ENCODE measurements at regions not wholly inside any gene's neighbourhood (a gene's known extent, or its start where the extent isn't known, plus 50 kb on each side); places are given as distances from the start of the nearest gene placed in this dataset.
"Not testable (repeated sequence)": the region's sequence is repeated elsewhere in the genome, so short reads cannot be mapped to it uniquely, and the experiment has no call there.

DNA sequence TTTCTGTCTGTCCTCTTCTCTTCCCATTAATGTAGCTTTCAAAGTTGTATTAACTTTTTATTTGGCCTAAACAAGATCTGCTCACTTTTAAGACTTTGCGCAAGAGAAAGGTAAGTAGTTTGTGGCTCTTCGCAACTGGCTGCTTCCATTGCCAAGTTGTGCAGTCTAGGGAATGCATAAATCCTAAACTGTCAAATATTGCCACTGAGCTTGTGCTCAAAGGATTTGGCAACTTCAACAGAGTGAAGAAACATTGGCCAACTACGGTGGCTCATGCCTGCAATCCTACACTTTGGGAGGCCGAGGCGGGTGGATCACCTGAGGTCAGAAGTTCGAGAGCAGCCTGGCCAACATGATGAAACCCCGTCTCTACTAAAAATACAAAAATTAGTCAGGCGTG lies 826.4 kb downstream of the EPHA4 start:
- Histone ChIP-seq H3K4me1 (ENCODE audit: control insufficient read depth, insufficient read depth, low read length, unreplicated experiment) (no peaks in the 10 kb centered on the region), H3K36me3 (ENCODE audit: insufficient read depth, low read length) (no peaks in the 10 kb centered on the region), H3K4me3 (ENCODE audit: low read depth, low read length) (no peak overlapping the region), H3K27me3 (ENCODE audit: insufficient read depth, low read length) (no peaks in the 10 kb centered on the region), H2AFZ (ENCODE audit: low read length, unreplicated experiment) (no peak overlapping the region), H3K79me2 (ENCODE audit: control insufficient read depth, insufficient read depth, low read length, unreplicated experiment) (no peaks in the 10 kb centered on the region), H3K27ac (ENCODE audit: low read depth, low read length) (no peak overlapping the region)

DNA sequence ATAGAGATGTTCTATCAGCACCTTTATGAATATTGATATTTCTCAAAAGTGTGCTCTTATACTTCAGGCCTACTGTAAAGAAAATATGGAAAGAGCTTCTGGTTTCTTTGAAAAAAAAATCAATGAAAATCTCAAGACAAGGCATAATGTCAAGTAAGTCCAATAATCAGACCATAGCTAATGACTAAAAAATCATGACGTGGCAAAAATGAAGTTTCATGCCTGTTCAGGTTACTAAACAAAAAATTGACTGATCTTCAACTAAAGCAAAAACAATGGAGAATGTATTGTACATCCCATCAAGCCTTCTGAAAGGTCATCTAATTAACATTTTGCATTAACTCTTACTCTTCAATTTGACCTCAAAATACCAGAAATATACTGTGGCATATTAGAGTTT lies 824.4 kb downstream of the EPHA4 start:
- no peak overlapping the region for H2AFZ ChIP-seq (ENCODE audit: low read length, unreplicated experiment)
- H3K4me3 ChIP-seq (ENCODE audit: low read depth, low read length), result no peak overlapping the region
- no peaks in the 10 kb centered on the region for H3K79me2 ChIP-seq (ENCODE audit: control insufficient read depth, insufficient read depth, low read length, unreplicated experiment)
- no peaks in the 10 kb centered on the region for H3K36me3 ChIP-seq (ENCODE audit: insufficient read depth, low read length)
- no peaks in the 10 kb centered on the region for H3K4me1 ChIP-seq (ENCODE audit: control insufficient read depth, insufficient read depth, low read length, unreplicated experiment)
- no peak overlapping the region for H3K27ac ChIP-seq (ENCODE audit: low read depth, low read length)
- H3K27me3 ChIP-seq (ENCODE audit: insufficient read depth, low read length), result no peaks in the 10 kb centered on the region

DNA sequence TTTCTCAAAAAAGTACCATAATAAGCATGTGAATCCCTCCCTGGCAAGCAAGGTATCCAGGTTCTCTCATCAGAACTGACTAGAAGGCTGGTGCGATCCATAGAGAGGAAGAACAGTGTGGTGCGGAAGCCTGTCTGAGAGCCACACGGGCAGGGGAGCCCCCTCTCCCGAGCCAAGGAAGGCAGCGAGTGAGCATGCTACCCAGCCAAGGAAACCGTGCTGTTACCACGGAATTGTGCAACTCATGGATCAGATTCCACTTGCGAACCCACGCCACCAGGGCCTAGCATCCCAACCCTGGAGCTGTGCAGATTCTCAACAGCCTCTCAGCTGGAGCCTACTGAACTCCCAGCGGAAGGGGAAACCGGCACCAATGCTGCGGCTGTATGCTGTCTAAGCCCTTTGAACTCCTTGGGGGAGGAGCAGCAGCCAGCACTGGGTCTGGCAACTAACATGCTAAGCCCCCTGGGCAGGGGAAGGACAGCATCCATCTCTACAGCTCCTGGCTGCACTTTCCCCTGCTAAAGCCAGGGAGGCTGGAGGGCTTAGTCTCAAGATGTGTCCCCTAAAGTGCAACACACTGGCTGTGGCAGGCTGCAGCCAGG lies 823.1 kb downstream of the EPHA4 start:
- H3K4me1 ChIP-seq (ENCODE audit: control insufficient read depth, insufficient read depth, low read length, unreplicated experiment), result no peaks in the 10 kb centered on the region
- no peaks in the 10 kb centered on the region for H3K79me2 ChIP-seq (ENCODE audit: control insufficient read depth, insufficient read depth, low read length, unreplicated experiment)
- H3K36me3 ChIP-seq (ENCODE audit: insufficient read depth, low read length), result no peaks in the 10 kb centered on the region
- H3K27me3 ChIP-seq (ENCODE audit: insufficient read depth, low read length), result no peaks in the 10 kb centered on the region
- no peak overlapping the region for H2AFZ ChIP-seq (ENCODE audit: low read length, unreplicated experiment)
- H3K27ac ChIP-seq (ENCODE audit: low read depth, low read length), result no peak overlapping the region
- H3K4me3 ChIP-seq (ENCODE audit: low read depth, low read length), result no peak overlapping the region

DNA sequence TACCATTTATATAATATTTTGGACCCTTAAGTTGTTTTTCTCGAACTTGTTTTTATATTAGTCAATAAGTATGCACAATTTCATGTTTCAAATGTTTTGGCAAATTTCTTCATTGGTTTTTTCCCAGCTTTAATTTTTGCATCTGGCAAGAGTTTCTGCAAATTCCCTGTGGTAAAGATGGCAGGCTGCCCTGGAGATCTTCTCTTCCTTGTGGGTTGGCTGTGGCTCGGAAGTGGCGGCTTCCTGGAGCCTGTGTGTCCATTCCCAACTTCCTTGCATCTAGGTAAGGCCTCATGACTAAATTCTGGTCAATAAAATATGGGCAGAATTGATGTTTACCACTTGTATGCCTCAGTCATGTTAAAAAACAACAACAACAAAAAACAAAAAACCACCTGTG lies 818.6 kb downstream of the EPHA4 start:
- Histone ChIP-seq H3K79me2 (ENCODE audit: control insufficient read depth, insufficient read depth, low read length, unreplicated experiment) (no peaks in the 10 kb centered on the region), H3K4me1 (ENCODE audit: control insufficient read depth, insufficient read depth, low read length, unreplicated experiment) (no peaks in the 10 kb centered on the region), H3K4me3 (ENCODE audit: low read depth, low read length) (no peak overlapping the region), H3K27ac (ENCODE audit: low read depth, low read length) (no peak overlapping the region), H3K27me3 (ENCODE audit: insufficient read depth, low read length) (no peaks in the 10 kb centered on the region), H3K36me3 (ENCODE audit: insufficient read depth, low read length) (no peaks in the 10 kb centered on the region), H2AFZ (ENCODE audit: low read length, unreplicated experiment) (no peak overlapping the region)

DNA sequence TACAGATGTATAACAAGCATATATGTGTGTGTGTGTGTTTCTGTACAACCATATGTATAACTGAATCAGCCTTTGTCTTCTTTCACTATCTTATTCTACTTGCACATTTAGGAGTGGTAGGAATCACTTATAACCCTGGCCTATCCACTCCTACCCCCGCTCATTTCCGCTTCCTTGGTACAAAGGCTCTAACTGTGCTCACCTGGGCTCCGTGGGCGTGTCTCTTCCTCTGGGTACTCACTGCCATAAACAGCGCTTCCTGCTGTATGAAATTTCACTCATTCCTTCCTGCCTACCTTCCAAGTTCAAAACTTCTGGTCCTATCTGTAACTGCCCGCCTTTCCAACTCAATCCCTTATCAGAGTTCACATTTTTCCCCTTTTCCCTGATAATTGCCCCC lies 815.5 kb downstream of the EPHA4 start:
- H3K36me3 ChIP-seq (ENCODE audit: insufficient read depth, low read length), result no peaks in the 10 kb centered on the region
- no peak overlapping the region for H3K27ac ChIP-seq (ENCODE audit: low read depth, low read length)
- no peak overlapping the region for H3K4me3 ChIP-seq (ENCODE audit: low read depth, low read length)
- H3K79me2 ChIP-seq (ENCODE audit: control insufficient read depth, insufficient read depth, low read length, unreplicated experiment), result no peaks in the 10 kb centered on the region
- no peak overlapping the region for H2AFZ ChIP-seq (ENCODE audit: low read length, unreplicated experiment)
- H3K27me3 ChIP-seq (ENCODE audit: insufficient read depth, low read length), result no peaks in the 10 kb centered on the region
- H3K4me1 ChIP-seq (ENCODE audit: control insufficient read depth, insufficient read depth, low read length, unreplicated experiment), result no peaks in the 10 kb centered on the region

DNA sequence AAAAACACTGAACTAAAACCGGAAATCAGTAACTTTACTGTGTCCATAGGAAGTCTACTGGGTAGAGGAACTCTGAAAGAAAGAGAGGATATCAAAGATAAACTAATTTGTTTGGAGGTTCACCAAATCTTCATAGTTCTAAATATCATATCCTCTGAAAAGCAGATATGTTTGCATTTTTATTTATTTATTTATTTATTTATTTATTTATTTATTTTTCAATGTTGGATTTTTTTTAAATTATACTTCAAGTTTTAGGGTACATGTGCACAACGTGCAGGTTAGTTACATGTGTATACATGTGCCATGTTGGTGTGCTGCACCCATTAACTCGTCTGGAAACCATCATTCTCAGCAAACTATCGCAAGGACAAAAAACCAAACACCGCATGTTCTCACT lies 813.7 kb downstream of the EPHA4 start:
- H3K4me1 ChIP-seq (ENCODE audit: control insufficient read depth, insufficient read depth, low read length, unreplicated experiment); H3K4me3 ChIP-seq (ENCODE audit: low read depth, low read length); H3K79me2 ChIP-seq (ENCODE audit: control insufficient read depth, insufficient read depth, low read length, unreplicated experiment); H3K36me3 ChIP-seq (ENCODE audit: insufficient read depth, low read length); H3K27ac ChIP-seq (ENCODE audit: low read depth, low read length); H2AFZ ChIP-seq (ENCODE audit: low read length, unreplicated experiment); H3K27me3 ChIP-seq (ENCODE audit: insufficient read depth, low read length): not testable (repeated sequence)

DNA sequence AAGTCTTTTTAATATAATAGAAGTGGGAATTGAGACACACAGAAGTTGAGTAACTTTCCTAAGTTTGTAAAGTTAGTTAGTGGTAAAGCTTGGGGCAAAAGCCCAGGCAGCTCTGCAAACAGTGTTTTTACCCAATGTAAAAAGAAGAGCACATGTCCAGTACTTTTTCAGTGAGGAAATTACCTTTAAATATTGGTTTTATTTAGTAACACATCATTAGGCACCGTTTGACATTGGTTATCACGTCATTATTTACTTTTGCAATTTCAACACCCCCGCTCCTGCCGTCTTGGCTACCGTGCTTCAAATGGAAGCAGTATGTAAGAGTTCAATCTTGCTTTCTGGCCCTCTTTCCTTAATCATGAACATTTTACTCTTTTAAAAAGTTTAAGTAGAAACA lies 807.9 kb downstream of the EPHA4 start:
- H3K4me1 ChIP-seq (ENCODE audit: control insufficient read depth, insufficient read depth, low read length, unreplicated experiment), result no peaks in the 10 kb centered on the region

DNA sequence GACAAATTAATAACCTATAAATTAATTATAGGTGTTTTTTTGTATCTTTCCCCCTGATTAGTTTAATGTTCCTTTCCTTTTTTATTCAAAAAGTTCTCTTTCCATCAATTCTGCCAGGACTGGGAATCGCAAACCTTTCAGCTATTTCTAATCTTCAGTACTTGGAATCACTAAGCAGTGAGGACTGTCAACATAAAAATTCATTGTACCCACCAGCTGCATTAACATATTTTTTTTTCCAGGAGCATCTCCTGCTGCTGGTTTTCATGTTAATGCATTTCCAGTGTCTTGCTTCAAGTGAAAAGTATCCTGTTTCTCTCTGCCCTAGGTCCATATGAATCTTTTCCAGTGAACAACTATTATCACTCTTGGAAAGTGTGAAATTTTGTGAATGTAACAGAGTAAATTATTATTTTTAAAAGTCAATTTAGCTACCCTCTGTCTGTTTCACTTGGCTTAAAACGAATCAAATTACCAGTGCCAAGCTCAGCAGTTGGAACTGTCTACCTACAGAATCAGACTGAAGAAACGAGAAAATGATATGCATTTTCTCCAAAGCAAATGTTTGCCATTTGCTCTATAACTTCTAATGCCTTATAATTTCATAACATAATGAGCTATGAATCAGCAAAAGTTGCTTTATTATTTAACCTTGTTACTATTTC lies 804.4 kb downstream of the EPHA4 start:
- H3K27me3 ChIP-seq (ENCODE audit: insufficient read depth, low read length), result no peaks in the 10 kb centered on the region
- no peak overlapping the region for H2AFZ ChIP-seq (ENCODE audit: low read length, unreplicated experiment)
- no peak overlapping the region for H3K27ac ChIP-seq (ENCODE audit: low read depth, low read length)
- no peaks in the 10 kb centered on the region for H3K4me1 ChIP-seq (ENCODE audit: control insufficient read depth, insufficient read depth, low read length, unreplicated experiment)
- no peaks in the 10 kb centered on the region for H3K36me3 ChIP-seq (ENCODE audit: insufficient read depth, low read length)
- H3K79me2 ChIP-seq (ENCODE audit: control insufficient read depth, insufficient read depth, low read length, unreplicated experiment), result no peaks in the 10 kb centered on the region
- H3K4me3 ChIP-seq (ENCODE audit: low read depth, low read length), result no peak overlapping the region

More for the DNA sequence above, 807.9 kb downstream of the EPHA4 start:
- H3K4me3 ChIP-seq (ENCODE audit: low read depth, low read length), result no peak overlapping the region
- no peaks in the 10 kb centered on the region for H3K36me3 ChIP-seq (ENCODE audit: insufficient read depth, low read length)
- H3K27me3 ChIP-seq (ENCODE audit: insufficient read depth, low read length), result no peaks in the 10 kb centered on the region
- H3K27ac ChIP-seq (ENCODE audit: low read depth, low read length), result no peak overlapping the region
- no peak overlapping the region for H2AFZ ChIP-seq (ENCODE audit: low read length, unreplicated experiment)
- no peaks in the 10 kb centered on the region for H3K79me2 ChIP-seq (ENCODE audit: control insufficient read depth, insufficient read depth, low read length, unreplicated experiment)

DNA sequence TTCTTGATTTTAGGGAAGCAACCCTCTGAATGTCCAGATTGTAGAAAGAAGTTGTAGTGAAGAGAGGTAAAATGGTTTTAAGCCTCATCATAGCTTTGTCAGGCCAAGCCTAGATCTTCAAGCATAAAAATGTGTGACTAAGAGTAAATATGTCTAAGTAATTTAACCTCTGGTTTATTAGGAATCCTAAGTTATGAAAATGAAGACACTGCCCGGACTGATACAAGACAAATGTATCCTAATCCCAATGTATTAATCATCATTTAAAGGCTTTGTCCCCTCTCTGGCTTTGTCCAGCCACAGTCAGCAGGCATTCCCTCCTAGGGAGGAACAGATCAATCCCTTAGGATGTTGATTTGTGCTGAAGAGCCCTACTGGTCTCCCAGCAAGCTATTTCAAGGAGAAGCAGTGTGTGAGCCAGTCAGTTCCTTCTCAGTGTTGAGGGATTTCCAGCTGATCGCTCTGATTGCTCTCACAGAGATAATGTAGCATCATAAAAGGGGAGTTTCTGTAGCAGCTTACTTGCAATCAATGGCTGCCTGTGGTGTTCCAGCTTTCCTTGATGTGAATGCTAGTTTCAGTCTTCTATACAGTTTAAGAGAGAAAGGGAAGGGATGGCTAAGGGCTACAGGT lies 796.1 kb downstream of the EPHA4 start:
- Histone ChIP-seq H3K4me1 (ENCODE audit: control insufficient read depth, insufficient read depth, low read length, unreplicated experiment) (peaks cover 10% of the 10 kb centered on the region), H3K79me2 (ENCODE audit: control insufficient read depth, insufficient read depth, low read length, unreplicated experiment) (no peaks in the 10 kb centered on the region), H2AFZ (ENCODE audit: low read length, unreplicated experiment) (no peak overlapping the region), H3K27me3 (ENCODE audit: insufficient read depth, low read length) (no peaks in the 10 kb centered on the region), H3K4me3 (ENCODE audit: low read depth, low read length) (no peak overlapping the region), H3K27ac (ENCODE audit: low read depth, low read length) (no peak overlapping the region), H3K36me3 (ENCODE audit: insufficient read depth, low read length) (no peaks in the 10 kb centered on the region)

DNA sequence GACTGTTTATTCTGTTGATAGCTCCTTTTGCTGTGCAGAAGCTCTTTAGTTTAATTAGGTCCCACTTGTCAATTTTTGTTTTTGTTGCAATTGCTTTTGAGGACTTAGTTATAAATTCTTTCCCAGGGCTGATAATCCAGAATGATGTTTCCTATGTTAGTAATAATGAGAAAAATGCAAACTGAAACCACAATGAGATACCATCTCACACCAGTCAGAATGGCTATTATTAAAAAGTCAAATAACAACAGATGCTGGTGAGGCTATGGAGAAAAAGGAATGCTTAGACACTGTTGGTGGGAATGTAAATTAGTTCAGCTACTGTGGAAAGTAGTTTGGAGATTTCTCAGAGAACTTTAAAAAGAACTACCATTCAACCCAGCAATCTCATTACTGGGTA lies 793.0 kb downstream of the EPHA4 start:
- H3K36me3 ChIP-seq (ENCODE audit: insufficient read depth, low read length); H3K4me3 ChIP-seq (ENCODE audit: low read depth, low read length); H3K79me2 ChIP-seq (ENCODE audit: control insufficient read depth, insufficient read depth, low read length, unreplicated experiment); H2AFZ ChIP-seq (ENCODE audit: low read length, unreplicated experiment); H3K27ac ChIP-seq (ENCODE audit: low read depth, low read length); H3K27me3 ChIP-seq (ENCODE audit: insufficient read depth, low read length): not testable (repeated sequence)
- H3K4me1 ChIP-seq (ENCODE audit: control insufficient read depth, insufficient read depth, low read length, unreplicated experiment), result peaks cover 10% of the 10 kb centered on the region

DNA sequence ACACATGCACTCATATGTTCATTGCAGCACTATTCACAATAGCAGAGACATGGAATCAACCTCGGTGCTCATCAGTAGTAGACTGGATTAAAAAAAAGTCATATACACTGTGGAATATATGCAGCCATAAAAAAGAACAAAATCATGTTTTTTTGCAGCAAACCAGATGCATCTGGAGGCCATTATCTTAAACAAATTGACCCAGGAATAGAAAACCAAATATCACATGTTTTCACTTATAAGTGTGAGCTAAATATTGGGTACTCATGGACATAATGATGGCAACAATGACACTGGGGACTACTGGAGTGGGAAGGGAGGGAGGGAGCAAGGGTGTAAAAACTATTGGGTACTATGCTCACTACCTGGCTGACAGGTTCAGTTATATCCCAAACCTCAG lies 792.6 kb downstream of the EPHA4 start:
- H2AFZ ChIP-seq (ENCODE audit: low read length, unreplicated experiment), result no peak overlapping the region
- no peaks in the 10 kb centered on the region for H3K36me3 ChIP-seq (ENCODE audit: insufficient read depth, low read length)
- no peaks in the 10 kb centered on the region for H3K79me2 ChIP-seq (ENCODE audit: control insufficient read depth, insufficient read depth, low read length, unreplicated experiment)
- peaks cover 10% of the 10 kb centered on the region for H3K4me1 ChIP-seq (ENCODE audit: control insufficient read depth, insufficient read depth, low read length, unreplicated experiment)
- H3K27me3 ChIP-seq (ENCODE audit: insufficient read depth, low read length), result no peaks in the 10 kb centered on the region
- H3K27ac ChIP-seq (ENCODE audit: low read depth, low read length), result no peak overlapping the region
- no peak overlapping the region for H3K4me3 ChIP-seq (ENCODE audit: low read depth, low read length)
